Esophagus squamous epithelium (tissue), 4 donors: ENCODE measurements at regions not wholly inside any gene's neighbourhood (a gene's known extent, or its start where the extent isn't known, plus 50 kb on each side); places are given as distances from the start of the nearest gene placed in this dataset.

ENCODE experiments used
- CTCF ChIP-seq, 6 experiments: fragments of 450-650 bp in 4 of 6; fragments of 200-600 bp in 2 of 6; sonication (generic) in 2 of 6; IDR thresholded peaks; one replicate each; pipeline ENCODE4 v1.5.1; 2016 to 2019; ENCODE audit warnings: antibody characterized with exemption in 6 of 6, mild to moderate bottlenecking in 4 of 6, moderate library complexity in 4 of 6
- POLR2A ChIP-seq, 4 donors: fragments of 450-650 bp; IDR thresholded peaks; one replicate each; pipeline ENCODE4 v1.6.1; 2017; ENCODE audit warnings: antibody characterized with exemption in 4 of 4, mild to moderate bottlenecking in 4 of 4, moderate library complexity in 3 of 4

GRCh38 chr3:181633556-181633955 is 78.2 kb upstream of the SOX2 start:
- TF ChIP-seq POLR2A (IDR thresholded peaks at IDR 0.05) (no peak), CTCF (IDR thresholded peaks at IDR 0.05) (no peak)
